Type B pancreatic cell (in vitro differentiated cells): ENCODE measurements at regions not wholly inside any gene's neighbourhood (a gene's known extent, or its start where the extent isn't known, plus 50 kb on each side); places are given as distances from the start of the nearest gene placed in this dataset.

ENCODE experiments used
- DNase-seq: peaks from one replicate; pipeline ENCODE4 v3.0.0; 2021; ENCODE audit warnings: mixed read lengths; ENCODE audit not compliant: unreplicated experiment; ENCODE audit errors: extremely low spot score
- H3K27ac Mint-ChIP-seq: 2 replicates; pipeline ENCODE4 v1.8.0; 2021; ENCODE audit warnings: mild to moderate bottlenecking, mixed read lengths
- H3K27me3 Mint-ChIP-seq: 2 replicates; pipeline ENCODE4 v1.8.0; 2021; ENCODE audit warnings: mixed read lengths
- H3K36me3 Mint-ChIP-seq: 2 replicates; pipeline ENCODE4 v1.8.0; 2021; ENCODE audit warnings: mixed read lengths
- H3K4me1 Mint-ChIP-seq: one replicate; pipeline ENCODE4 v1.8.0; 2021; ENCODE audit warnings: mixed read lengths; ENCODE audit not compliant: unreplicated experiment
- H3K4me3 Mint-ChIP-seq: 2 replicates; pipeline ENCODE4 v1.8.0; 2021; ENCODE audit warnings: mild to moderate bottlenecking, mixed read lengths
- H3K9me3 Mint-ChIP-seq: 2 replicates; pipeline ENCODE4 v1.8.0; 2021; ENCODE audit warnings: mixed read lengths
- CTCF ChIP-seq: fragments of 200-600 bp; sonication (generic); conservative IDR thresholded peaks from 2 replicates; pipeline ENCODE4 v1.5.0; 2021; ENCODE audit warnings: antibody characterized with exemption, mild to moderate bottlenecking

GRCh38 chr11:128187377-128187776 is 400.0 kb downstream of the ETS1 start:
- TF ChIP-seq CTCF: no peak
- peaks cover 6% of the 10 kb centered on the region for H3K9me3 Mint-ChIP-seq
- H3K4me3 Mint-ChIP-seq: no peak overlapping the region
- DNase-seq: no peak
- H3K27me3 Mint-ChIP-seq: peaks cover 3% of the 10 kb centered on the region
- H3K27ac Mint-ChIP-seq: no peak overlapping the region
- no peaks in the 10 kb centered on the region for H3K36me3 Mint-ChIP-seq
- peaks cover 14% of the 10 kb centered on the region for H3K4me1 Mint-ChIP-seq

GRCh38 chr11:128184981-128185380 is 402.4 kb downstream of the ETS1 start:
- Mint-ChIP-seq H3K4me3 (no peak overlapping the region), H3K27me3 (peaks cover 3% of the 10 kb centered on the region), H3K4me1 (peaks cover 20% of the 10 kb centered on the region), H3K27ac (no peak overlapping the region), H3K36me3 (no peaks in the 10 kb centered on the region), H3K9me3 (peaks cover 6% of the 10 kb centered on the region)
- no peak for DNase-seq
- no peak for TF ChIP-seq CTCF

GRCh38 chr11:128182844-128183243 is 404.5 kb downstream of the ETS1 start:
- peaks cover 6% of the 10 kb centered on the region for H3K9me3 Mint-ChIP-seq
- DNase-seq: no peak
- H3K4me1 Mint-ChIP-seq: peaks cover 19% of the 10 kb centered on the region
- peaks cover 5% of the 10 kb centered on the region for H3K36me3 Mint-ChIP-seq
- no peak overlapping the region for H3K27ac Mint-ChIP-seq
- no peak overlapping the region for H3K4me3 Mint-ChIP-seq
- H3K27me3 Mint-ChIP-seq: peaks cover 7% of the 10 kb centered on the region
- no peak for TF ChIP-seq CTCF

GRCh38 chr11:128181984-128182383 is 405.4 kb downstream of the ETS1 start:
- H3K36me3 Mint-ChIP-seq: peaks cover 5% of the 10 kb centered on the region

DNA sequence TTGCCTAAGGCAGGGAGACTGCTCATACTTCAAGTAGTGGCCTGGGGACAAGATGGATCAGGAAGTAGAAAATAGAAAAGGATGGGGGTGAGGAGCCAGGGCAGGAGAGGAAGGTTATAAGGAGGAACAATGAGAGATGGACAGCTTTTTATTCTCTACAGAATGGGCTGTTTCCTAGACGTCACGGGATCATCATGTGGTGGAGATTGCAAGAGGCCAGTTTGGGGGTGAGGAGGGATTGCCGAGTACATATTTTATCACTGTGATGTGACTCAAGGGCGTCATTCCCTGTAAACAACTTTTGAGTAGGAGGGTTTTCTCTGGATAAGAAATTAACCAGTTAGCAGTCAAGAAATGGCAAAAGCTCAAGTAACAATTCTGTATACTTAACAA is 406.3 kb downstream of the ETS1 start:
- Mint-ChIP-seq H3K9me3 (peaks cover 6% of the 10 kb centered on the region), H3K4me3 (no peak overlapping the region), H3K27ac (no peak overlapping the region), H3K4me1 (peaks cover 14% of the 10 kb centered on the region), H3K27me3 (peaks cover 13% of the 10 kb centered on the region), H3K36me3 (peaks cover 5% of the 10 kb centered on the region)
- no peak for TF ChIP-seq CTCF
- DNase-seq: no peak

More at GRCh38 chr11:128181984-128182383, 405.4 kb downstream of the ETS1 start:
- H3K4me1 Mint-ChIP-seq: peaks cover 14% of the 10 kb centered on the region
- no peak for DNase-seq
- TF ChIP-seq CTCF: no peak
- H3K4me3 Mint-ChIP-seq: no peak overlapping the region
- H3K27me3 Mint-ChIP-seq: peaks cover 7% of the 10 kb centered on the region
- H3K9me3 Mint-ChIP-seq: peaks cover 6% of the 10 kb centered on the region
- H3K27ac Mint-ChIP-seq: no peak overlapping the region

GRCh38 chr11:128180441-128181087 is 406.8 kb downstream of the ETS1 start:
- H3K27ac Mint-ChIP-seq: no peak overlapping the region
- TF ChIP-seq CTCF: no peak
- peaks cover 6% of the 10 kb centered on the region for H3K9me3 Mint-ChIP-seq
- no peak overlapping the region for H3K4me3 Mint-ChIP-seq
- no peak for DNase-seq
- H3K27me3 Mint-ChIP-seq: peaks cover 13% of the 10 kb centered on the region
- H3K36me3 Mint-ChIP-seq: peaks cover 5% of the 10 kb centered on the region
- peaks cover 14% of the 10 kb centered on the region for H3K4me1 Mint-ChIP-seq
